Activated CD4-positive, alpha-beta T cell treated with anti-CD3 and anti-CD28 coated beads, Interleukin-2, Interleukin-6, amounts not matched to agents 100 ng/mL and 50 ng/mL, durations not matched to agents 16 hours and 8 hours (primary cell): ENCODE measurements at regions not wholly inside any gene's neighbourhood (a gene's known extent, or its start where the extent isn't known, plus 50 kb on each side); places are given as distances from the start of the nearest gene placed in this dataset.
"Not testable (repeated sequence)": the region's sequence is repeated elsewhere in the genome, so short reads cannot be mapped to it uniquely, and the experiment has no call there.

Experiments
- DNase-seq: peaks from one replicate; pipeline ENCODE4 v3.0.0-alpha.2; 2020

GRCh38 chr10:59000162-59000825 is 176.1 kb upstream of the PHYHIPL start:
- DNase-seq, result no peak

- no peak for DNase-seq
Observed at GRCh38 chr10:59002011-59002410, 174.4 kb upstream of the PHYHIPL start.

- DNase-seq, result no peak
Observed at GRCh38 chr10:59003203-59003602, 173.2 kb upstream of the PHYHIPL start.

- DNase-seq, result no peak
Observed at GRCh38 chr10:59004392-59004791, 172.1 kb upstream of the PHYHIPL start.

GRCh38 chr10:59006511-59007306 is 169.7 kb upstream of the PHYHIPL start:
- DNase-seq, result no peak

GRCh38 chr10:59007307-59008025 is 169.0 kb upstream of the PHYHIPL start:
- no peak for DNase-seq

GRCh38 chr10:59008452-59008851 is 168.0 kb upstream of the PHYHIPL start:
- no peak for DNase-seq

GRCh38 chr10:59011972-59012632 is 164.3 kb upstream of the PHYHIPL start:
- no peak for DNase-seq

GRCh38 chr10:59012839-59013238 is 163.6 kb upstream of the PHYHIPL start:
- no peak for DNase-seq

GRCh38 chr10:59016043-59016442 is 160.4 kb upstream of the PHYHIPL start:
- no peak for DNase-seq

- no peak for DNase-seq
Observed at GRCh38 chr10:59018977-59019376, 157.5 kb upstream of the PHYHIPL start.

- DNase-seq, result no peak
Observed at GRCh38 chr10:59019603-59020002, 156.8 kb upstream of the PHYHIPL start.

GRCh38 chr10:59020502-59020901 is 155.9 kb upstream of the PHYHIPL start:
- DNase-seq, result no peak

GRCh38 chr10:59025981-59026765 is 150.3 kb upstream of the PHYHIPL start:
- no peak for DNase-seq

- no peak for DNase-seq
Observed at GRCh38 chr10:59027975-59028655, 148.3 kb upstream of the PHYHIPL start.

- DNase-seq, result no peak
Observed at GRCh38 chr10:59033622-59034021, 142.8 kb upstream of the PHYHIPL start.

GRCh38 chr10:59036311-59037017 is 140.0 kb upstream of the PHYHIPL start:
- DNase-seq, result no peak

- DNase-seq, result no peak
Observed at GRCh38 chr10:59037018-59037389, 139.4 kb upstream of the PHYHIPL start.

- DNase-seq, result no peak
Observed at GRCh38 chr10:59037506-59037905, 138.9 kb upstream of the PHYHIPL start.

- not testable (repeated sequence) for DNase-seq
Observed at GRCh38 chr10:59043358-59043757, 133.1 kb upstream of the PHYHIPL start.

GRCh38 chr10:59047180-59047579 is 129.3 kb upstream of the PHYHIPL start:
- DNase-seq, result no peak
